ENCODE measurements at regions not wholly inside any gene's neighbourhood (a gene's known extent, or its start where the extent isn't known, plus 50 kb on each side); places are given as distances from the start of the nearest gene placed in this dataset.
"Not testable (repeated sequence)": the region's sequence is repeated elsewhere in the genome, so short reads cannot be mapped to it uniquely, and the experiment has no call there.

GRCh38 chr10:62996516-62996915 lies 136.6 kb upstream of the NRBF2 start:
- DNase-seq = no peak

GRCh38 chr10:62993121-62993520 lies 140.0 kb upstream of the NRBF2 start:
- no peak for DNase-seq

- DNase-seq = peak; percentile 22 to 34
Measured at GRCh38 chr10:62992145-62992721, 140.9 kb upstream of the NRBF2 start.

GRCh38 chr10:62990126-62990525 lies 143.0 kb upstream of the NRBF2 start:
- no peak for DNase-seq

GRCh38 chr10:62985807-62986600 lies 147.1 kb upstream of the NRBF2 start:
- DNase-seq = no peak

GRCh38 chr10:62981096-62981495 lies 152.0 kb upstream of the NRBF2 start:
- DNase-seq = no peak

- peak; percentile 37 to 47 for DNase-seq
Measured at GRCh38 chr10:62980687-62981086, 152.4 kb upstream of the NRBF2 start.

- no peak for DNase-seq
Measured at GRCh38 chr10:62979921-62980320, 153.2 kb upstream of the NRBF2 start.

GRCh38 chr10:62978482-62978881 lies 154.6 kb upstream of the NRBF2 start:
- DNase-seq = no peak

GRCh38 chr10:62974795-62975194 lies 158.3 kb upstream of the NRBF2 start:
- not testable (repeated sequence) for DNase-seq

- no peak for DNase-seq
Measured at GRCh38 chr10:62972103-62972502, 155.9 kb upstream of the EGR2 start.

GRCh38 chr10:62964026-62964425 lies 147.9 kb upstream of the EGR2 start:
- no peak for DNase-seq

GRCh38 chr10:62961951-62962523 lies 145.9 kb upstream of the EGR2 start:
- no peak for DNase-seq

- DNase-seq = no peak
Measured at GRCh38 chr10:62960416-62960815, 144.2 kb upstream of the EGR2 start.

GRCh38 chr10:62959553-62959952 lies 143.4 kb upstream of the EGR2 start:
- no peak for DNase-seq

GRCh38 chr10:62958980-62959379 lies 142.8 kb upstream of the EGR2 start:
- no peak for DNase-seq

- DNase-seq = no peak
Measured at GRCh38 chr10:62946278-62946677, 130.1 kb upstream of the EGR2 start.

- DNase-seq = no peak
Measured at GRCh38 chr10:62939698-62940097, 123.5 kb upstream of the EGR2 start.

GRCh38 chr10:62938672-62939071 lies 122.5 kb upstream of the EGR2 start:
- no peak for DNase-seq

- DNase-seq = no peak
Measured at GRCh38 chr10:62937674-62938073, 121.5 kb upstream of the EGR2 start.

GRCh38 chr10:62935022-62935421 lies 118.9 kb upstream of the EGR2 start:
- no peak for DNase-seq

GRCh38 chr10:62934258-62934657 lies 118.1 kb upstream of the EGR2 start:
- DNase-seq = no peak

- not testable (repeated sequence) for DNase-seq
Measured at GRCh38 chr10:62928763-62929162, 112.6 kb upstream of the EGR2 start.

- DNase-seq = no peak
Measured at GRCh38 chr10:62926407-62926806, 110.2 kb upstream of the EGR2 start.

Measured in activated CD4-positive, alpha-beta T cell treated with anti-CD3 and anti-CD28 coated beads, Interleukin-2, amount 50 U/mL, for 48 hours (primary cell).